Memory B cell (primary cell): ENCODE measurements at regions not wholly inside any gene's neighbourhood (a gene's known extent, or its start where the extent isn't known, plus 50 kb on each side); places are given as distances from the start of the nearest gene placed in this dataset.

ENCODE experiments used
- ATAC-seq: fragments of 150-1000 bp; cut with Tn5 transposase; 2 replicates; pipeline ENCODE4 v1.10.0; 2021; ENCODE audit warnings: low read depth, mild to moderate bottlenecking, moderate library complexity
- DNase-seq, 2 donors: peaks; one replicate each; pipeline ENCODE4 v3.0.0; 2022; ENCODE audit warnings: low spot score in 2 of 2
- H3K27ac Mint-ChIP-seq: one replicate; pipeline ENCODE4 v1.8.0; 2022; ENCODE audit warnings: mild to moderate bottlenecking, moderate library complexity, mixed read lengths
- H3K27me3 Mint-ChIP-seq: one replicate; pipeline ENCODE4 v1.8.0; 2022; ENCODE audit warnings: mixed read lengths
- H3K36me3 Mint-ChIP-seq: one replicate; pipeline ENCODE4 v1.8.0; 2022; ENCODE audit warnings: mild to moderate bottlenecking, mixed read lengths
- H3K4me1 Mint-ChIP-seq: one replicate; pipeline ENCODE4 v1.8.0; 2022; ENCODE audit warnings: mixed read lengths
- H3K4me3 Mint-ChIP-seq: one replicate; pipeline ENCODE4 v1.8.0; 2022; ENCODE audit warnings: mild to moderate bottlenecking, moderate library complexity, mixed read lengths
- H3K9me3 Mint-ChIP-seq: one replicate; pipeline ENCODE4 v1.8.0; 2022; ENCODE audit warnings: mixed read lengths

- Mint-ChIP-seq H3K4me3 (no peak overlapping the region), H3K4me1 (peaks cover 2% of the 10 kb centered on the region), H3K36me3 (no peaks in the 10 kb centered on the region), H3K27ac (no peak overlapping the region), H3K27me3 (peaks cover 1% of the 10 kb centered on the region), H3K9me3 (no peaks in the 10 kb centered on the region)
- DNase-seq (peak; percentile 7 to 20), ATAC-seq (peak; percentile 62)
Observed at GRCh38 chr4:14871676-14872430, 130.4 kb upstream of the CPEB2 start.

- ATAC-seq, result no peak
- H3K9me3 Mint-ChIP-seq, result no peaks in the 10 kb centered on the region
- H3K4me1 Mint-ChIP-seq, result peaks cover 10% of the 10 kb centered on the region
- no peak for DNase-seq
- peaks cover 2% of the 10 kb centered on the region for H3K27me3 Mint-ChIP-seq
- H3K27ac Mint-ChIP-seq, result no peak overlapping the region
- H3K36me3 Mint-ChIP-seq, result no peaks in the 10 kb centered on the region
- no peak overlapping the region for H3K4me3 Mint-ChIP-seq
Observed at GRCh38 chr4:14874990-14875389, 127.3 kb upstream of the CPEB2 start.

GRCh38 chr4:14877246-14878225 lies 124.7 kb upstream of the CPEB2 start:
- ATAC-seq (peak; percentile 88), DNase-seq (no peak)
- Mint-ChIP-seq H3K4me3 (no peak overlapping the region), H3K36me3 (no peaks in the 10 kb centered on the region), H3K4me1 (peaks cover 10% of the 10 kb centered on the region), H3K9me3 (no peaks in the 10 kb centered on the region), H3K27me3 (peaks cover 2% of the 10 kb centered on the region), H3K27ac (no peak overlapping the region)

- no peak for ATAC-seq
- no peak overlapping the region for H3K4me3 Mint-ChIP-seq
- DNase-seq, result no peak
- H3K9me3 Mint-ChIP-seq, result no peaks in the 10 kb centered on the region
- peaks cover 2% of the 10 kb centered on the region for H3K27me3 Mint-ChIP-seq
- H3K4me1 Mint-ChIP-seq, result peaks cover 10% of the 10 kb centered on the region
- no peak overlapping the region for H3K27ac Mint-ChIP-seq
- H3K36me3 Mint-ChIP-seq, result no peaks in the 10 kb centered on the region
Observed at GRCh38 chr4:14878681-14879080, 123.6 kb upstream of the CPEB2 start.

DNA sequence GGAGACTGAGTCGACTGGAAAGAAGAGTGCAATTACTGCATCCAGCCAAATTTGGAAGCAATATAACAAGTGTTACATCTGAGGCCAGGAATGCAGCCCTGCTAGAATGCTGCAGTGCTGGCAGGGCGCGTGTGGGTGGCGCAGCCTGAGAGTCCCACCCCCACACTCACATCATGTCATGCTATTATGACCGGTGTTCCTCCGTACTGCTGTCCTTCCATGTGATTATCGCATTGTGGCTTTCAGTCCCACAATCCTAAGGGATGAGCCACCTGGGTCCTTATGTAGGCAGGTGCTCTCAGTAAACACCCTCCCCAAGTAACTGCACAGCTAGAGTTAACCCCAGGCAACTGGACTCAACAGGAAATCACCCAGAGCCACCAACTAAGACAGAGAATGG lies 122.6 kb upstream of the CPEB2 start:
- ATAC-seq (no peak), DNase-seq (no peak)
- Mint-ChIP-seq H3K4me3 (no peak overlapping the region), H3K36me3 (no peaks in the 10 kb centered on the region), H3K27ac (no peak overlapping the region), H3K4me1 (peaks cover 10% of the 10 kb centered on the region), H3K27me3 (peaks cover 6% of the 10 kb centered on the region), H3K9me3 (no peaks in the 10 kb centered on the region)

- Mint-ChIP-seq H3K9me3 (no peaks in the 10 kb centered on the region), H3K4me1 (peaks cover 10% of the 10 kb centered on the region), H3K27me3 (peaks cover 6% of the 10 kb centered on the region), H3K4me3 (no peak overlapping the region), H3K36me3 (no peaks in the 10 kb centered on the region), H3K27ac (no peak overlapping the region)
- ATAC-seq (no peak), DNase-seq (no peak)
Observed at GRCh38 chr4:14880805-14881204, 121.5 kb upstream of the CPEB2 start.

DNA sequence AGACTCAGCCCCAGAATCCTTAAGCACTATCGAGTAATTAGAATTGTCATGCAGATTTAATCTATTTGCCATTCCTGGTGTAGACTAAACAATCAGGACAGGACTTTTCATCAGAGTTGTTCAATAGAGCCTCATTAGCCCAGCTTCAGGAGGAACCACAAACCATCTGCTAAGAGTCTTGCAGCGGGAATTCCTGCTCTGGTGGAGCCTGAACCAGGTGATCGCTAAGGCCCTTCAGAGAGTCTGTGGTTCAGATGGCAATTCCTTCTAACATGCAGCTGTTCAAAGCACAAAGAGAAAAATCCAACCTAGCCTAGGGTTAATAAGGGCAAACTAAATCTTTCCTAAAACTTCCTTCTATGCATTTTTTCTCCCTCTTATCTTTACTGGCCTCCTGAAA lies 119.1 kb upstream of the CPEB2 start:
- ATAC-seq (no peak), DNase-seq (no peak)
- Mint-ChIP-seq H3K9me3 (no peaks in the 10 kb centered on the region), H3K27me3 (peaks cover 6% of the 10 kb centered on the region), H3K4me3 (no peak overlapping the region), H3K4me1 (no peaks in the 10 kb centered on the region), H3K36me3 (no peaks in the 10 kb centered on the region), H3K27ac (no peak overlapping the region)

DNA sequence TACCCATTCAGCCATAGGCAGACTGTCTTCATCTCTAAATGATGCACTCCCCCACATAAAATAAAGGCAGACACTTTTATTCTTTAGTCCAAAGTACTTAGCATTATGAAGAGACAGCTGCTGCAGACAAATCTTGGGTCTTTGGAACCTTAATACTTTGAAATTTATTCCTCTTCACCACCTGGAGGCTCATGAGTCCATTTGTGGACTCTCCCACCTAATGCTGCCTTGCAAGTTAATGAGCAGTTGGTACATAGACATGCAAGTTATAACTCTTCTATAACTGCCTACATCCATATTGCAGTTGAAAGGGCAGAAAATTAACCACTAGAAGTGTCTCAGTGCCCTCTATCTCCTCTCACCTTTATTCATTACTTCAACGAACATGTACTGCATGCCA lies 118.6 kb upstream of the CPEB2 start:
- peaks cover 6% of the 10 kb centered on the region for H3K27me3 Mint-ChIP-seq
- ATAC-seq (no peak), DNase-seq (no peak)
- H3K36me3 Mint-ChIP-seq, result no peaks in the 10 kb centered on the region
- no peaks in the 10 kb centered on the region for H3K9me3 Mint-ChIP-seq
- no peak overlapping the region for H3K27ac Mint-ChIP-seq
- H3K4me3 Mint-ChIP-seq, result no peak overlapping the region
- H3K4me1 Mint-ChIP-seq, result no peaks in the 10 kb centered on the region

DNA sequence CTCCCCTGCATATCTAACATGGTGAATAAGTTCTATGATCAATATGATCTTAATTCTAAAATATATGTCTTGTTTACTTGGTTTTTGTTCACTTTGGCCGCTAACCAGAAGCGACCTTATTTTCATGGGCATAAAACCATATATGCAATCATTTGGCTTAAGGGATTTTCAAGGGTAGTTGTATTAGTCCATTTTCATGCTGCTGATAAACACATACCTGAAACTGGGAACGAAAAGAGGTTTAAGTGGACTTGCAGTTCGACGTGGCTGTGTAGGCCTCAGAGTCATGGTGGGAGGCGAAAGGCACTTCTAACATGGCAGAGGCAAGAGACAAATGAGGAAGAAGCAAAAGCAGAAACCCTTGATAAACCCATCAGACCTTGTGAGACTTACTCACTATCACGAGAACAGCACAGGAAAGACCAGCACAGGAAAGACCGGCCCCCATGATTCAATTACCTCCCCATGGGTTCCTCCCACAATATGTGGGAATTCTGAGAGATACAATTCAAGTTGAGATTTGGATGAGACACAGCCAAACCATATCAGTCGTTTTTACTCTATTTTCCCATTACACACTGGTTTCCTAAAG lies 114.3 kb upstream of the CPEB2 start:
- Mint-ChIP-seq H3K27ac (no peak overlapping the region), H3K4me3 (no peak overlapping the region), H3K36me3 (no peaks in the 10 kb centered on the region), H3K4me1 (no peaks in the 10 kb centered on the region), H3K9me3 (peaks cover 2% of the 10 kb centered on the region), H3K27me3 (peaks cover 4% of the 10 kb centered on the region)
- DNase-seq (no peak), ATAC-seq (no peak)

DNA sequence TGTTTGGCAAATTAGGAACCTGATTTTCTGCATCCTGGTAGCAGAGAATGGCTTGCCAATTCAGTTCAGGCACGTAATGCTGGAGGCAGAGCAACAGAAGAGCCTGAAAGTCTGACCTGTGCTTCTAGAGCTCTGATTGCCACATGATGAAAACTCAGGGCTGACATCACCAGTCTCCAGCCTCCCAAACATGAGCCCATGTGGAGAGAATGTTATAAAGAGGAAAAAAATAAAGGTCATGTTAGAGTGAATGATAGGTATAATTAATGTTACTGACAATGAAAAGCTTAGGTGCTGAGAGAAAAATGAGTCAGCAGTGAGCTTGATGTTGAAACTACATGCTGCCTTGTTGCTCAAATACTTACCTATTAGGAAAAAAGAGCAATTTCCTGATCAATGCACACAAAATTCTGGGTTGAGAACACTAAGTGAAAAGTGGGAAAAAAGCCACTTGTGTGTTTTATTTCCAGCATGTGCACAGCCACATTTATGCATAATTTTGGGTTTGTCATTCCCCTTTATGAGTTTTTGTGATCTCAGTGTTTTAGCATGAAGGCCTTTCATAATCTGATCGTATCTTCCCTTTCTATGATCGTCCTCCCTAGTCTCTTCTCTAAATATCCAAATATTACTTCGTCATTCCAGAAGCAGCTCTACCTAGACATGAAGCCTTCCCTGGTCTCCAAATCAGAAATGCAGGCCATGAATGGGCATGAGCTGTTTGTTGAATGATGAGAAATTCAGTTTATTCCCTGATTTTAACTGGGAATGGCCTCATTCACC lies 113.3 kb upstream of the CPEB2 start:
- DNase-seq (no peak), ATAC-seq (no peak)
- Mint-ChIP-seq H3K36me3 (no peaks in the 10 kb centered on the region), H3K4me1 (no peaks in the 10 kb centered on the region), H3K9me3 (peaks cover 2% of the 10 kb centered on the region), H3K27ac (no peak overlapping the region), H3K27me3 (peaks cover 4% of the 10 kb centered on the region), H3K4me3 (no peak overlapping the region)

DNA sequence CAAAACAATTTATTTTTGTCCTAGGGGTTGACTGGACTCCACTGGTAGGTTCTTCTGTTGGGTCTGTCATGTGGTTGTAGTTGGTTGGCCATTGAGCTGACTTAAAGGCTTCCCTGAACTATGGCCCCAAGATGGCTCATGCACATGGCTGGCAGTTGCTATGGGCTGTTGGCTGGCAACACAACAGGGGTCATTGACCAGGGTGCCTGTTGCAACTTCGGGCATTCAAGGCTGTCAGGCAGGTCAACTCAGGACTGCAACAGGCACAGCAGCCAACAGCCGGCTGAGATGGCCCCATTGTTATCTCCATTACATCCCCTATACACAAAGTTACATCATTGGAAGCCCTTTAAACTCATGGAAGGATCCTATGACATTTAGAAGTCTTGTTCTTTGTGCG lies 109.7 kb upstream of the CPEB2 start:
- no peaks in the 10 kb centered on the region for H3K36me3 Mint-ChIP-seq
- H3K27me3 Mint-ChIP-seq, result no peaks in the 10 kb centered on the region
- H3K4me1 Mint-ChIP-seq, result no peaks in the 10 kb centered on the region
- peaks cover 2% of the 10 kb centered on the region for H3K9me3 Mint-ChIP-seq
- DNase-seq, result no peak
- no peak overlapping the region for H3K4me3 Mint-ChIP-seq
- no peak overlapping the region for H3K27ac Mint-ChIP-seq
- ATAC-seq, result no peak

GRCh38 chr4:14893713-14894112 lies 108.6 kb upstream of the CPEB2 start:
- Mint-ChIP-seq H3K4me3 (no peak overlapping the region), H3K27ac (no peak overlapping the region), H3K9me3 (peaks cover 2% of the 10 kb centered on the region), H3K36me3 (no peaks in the 10 kb centered on the region), H3K4me1 (no peaks in the 10 kb centered on the region), H3K27me3 (peaks cover under 1% of the 10 kb centered on the region)
- ATAC-seq (no peak), DNase-seq (no peak)

- Mint-ChIP-seq H3K36me3 (no peaks in the 10 kb centered on the region), H3K9me3 (peaks cover 2% of the 10 kb centered on the region), H3K4me1 (no peaks in the 10 kb centered on the region), H3K27me3 (peaks cover 2% of the 10 kb centered on the region), H3K4me3 (no peak overlapping the region), H3K27ac (no peak overlapping the region)
- no peak for ATAC-seq
- no peak for DNase-seq
Observed at GRCh38 chr4:14894392-14895292, 107.6 kb upstream of the CPEB2 start.
